Skin of body (tissue), 1 donor: ENCODE measurements at regions not wholly inside any gene's neighbourhood (a gene's known extent, or its start where the extent isn't known, plus 50 kb on each side); places are given as distances from the start of the nearest gene placed in this dataset.
"Not testable (repeated sequence)": the region's sequence is repeated elsewhere in the genome, so short reads cannot be mapped to it uniquely, and the experiment has no call there.

Experiments
- DNase-seq: peaks from one replicate; lab custom pipeline; 2025; lab: John Stamatoyannopoulos, UW

DNA sequence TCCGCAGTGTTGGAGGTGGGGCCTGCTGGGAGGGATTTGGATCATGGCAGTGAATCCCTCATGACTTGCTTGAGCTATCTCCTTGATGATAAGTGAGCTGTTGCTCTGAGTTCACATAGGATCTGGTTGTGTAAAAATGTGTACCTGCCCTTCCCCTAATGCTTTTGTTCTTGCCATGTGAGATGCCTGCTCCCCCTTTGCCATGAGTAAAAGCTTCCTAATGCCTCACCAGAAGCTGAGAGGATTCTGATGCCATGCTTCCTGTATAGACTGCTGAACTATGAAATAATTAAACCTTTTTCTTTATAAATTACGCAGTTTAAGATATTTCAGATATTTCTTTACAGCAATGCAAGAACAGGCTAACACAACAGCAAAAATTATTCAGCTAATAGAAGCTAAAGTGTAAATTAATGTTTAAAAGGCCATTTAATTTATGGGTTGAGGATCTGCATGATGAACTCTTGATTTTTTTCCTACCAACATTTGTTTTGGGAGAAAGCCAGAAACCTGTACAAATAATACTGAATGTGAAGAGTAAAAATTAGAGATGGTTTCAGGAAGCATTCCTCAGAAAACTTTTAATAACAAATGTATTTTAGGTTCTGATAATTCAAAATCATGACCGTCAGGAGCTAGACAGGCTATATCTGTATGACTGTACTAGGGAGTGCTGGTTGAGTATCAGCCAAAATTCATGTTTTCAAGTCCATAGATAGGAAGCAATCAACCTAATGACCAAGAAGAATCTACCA is 177.5 kb upstream of the GRIA4 start:
- DNase-seq: no peak

DNA sequence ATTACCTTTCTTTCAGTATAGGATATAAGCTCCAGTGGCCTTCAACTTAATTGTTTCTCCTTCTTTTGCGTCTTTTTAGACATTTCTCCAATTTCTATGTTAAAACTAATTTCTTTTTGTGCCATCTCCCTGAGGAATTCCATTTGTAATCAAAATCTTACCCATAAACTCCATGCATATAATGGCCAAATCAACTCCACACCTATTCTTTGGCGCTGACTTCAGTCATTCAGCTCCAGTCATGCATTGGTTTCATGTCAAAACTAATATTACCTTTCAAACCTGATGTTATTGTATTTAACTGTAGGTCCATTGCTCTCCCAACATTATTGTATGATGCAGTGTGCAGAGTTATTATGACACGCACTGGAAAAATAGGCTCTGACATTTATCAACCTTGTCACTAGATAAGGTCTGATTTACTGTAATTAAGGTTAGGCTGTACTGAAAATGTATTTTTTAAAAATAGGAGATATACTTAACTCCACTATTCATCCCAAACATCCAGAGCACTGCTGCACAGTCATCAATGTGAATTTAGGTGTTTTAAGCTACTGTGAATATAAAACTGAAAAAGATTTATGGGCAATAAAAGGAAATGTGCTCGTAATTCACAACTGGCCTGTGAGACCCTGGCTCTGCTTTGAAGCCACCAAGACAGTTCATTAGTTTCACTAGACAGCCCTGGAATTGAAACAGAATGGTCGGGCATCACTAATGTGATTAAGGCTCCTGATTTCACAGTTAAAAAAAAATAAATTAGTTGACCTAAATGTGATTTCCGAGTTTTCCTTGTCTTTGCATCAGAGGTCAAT is 180.6 kb upstream of the GRIA4 start:
- DNase-seq: no peak

DNA sequence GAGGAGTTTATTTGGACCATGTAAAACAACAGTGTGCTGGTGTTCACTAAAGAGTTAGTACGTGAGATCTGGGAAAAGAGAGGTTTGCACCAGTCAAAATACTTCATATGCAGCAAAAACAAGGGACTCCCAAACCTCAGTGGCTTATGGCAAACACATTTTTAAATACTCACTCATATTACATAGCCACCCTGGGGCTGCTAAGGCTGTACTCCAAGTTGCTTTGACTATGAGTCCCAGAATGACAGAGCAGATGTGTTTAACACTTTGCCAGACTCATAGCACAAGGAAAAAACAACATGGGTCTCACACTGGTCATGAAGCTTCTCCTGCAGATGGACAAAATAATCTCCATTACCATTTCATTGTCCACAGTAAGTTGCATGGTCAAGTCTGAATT is 202.8 kb upstream of the GRIA4 start:
- DNase-seq: no peak

DNA sequence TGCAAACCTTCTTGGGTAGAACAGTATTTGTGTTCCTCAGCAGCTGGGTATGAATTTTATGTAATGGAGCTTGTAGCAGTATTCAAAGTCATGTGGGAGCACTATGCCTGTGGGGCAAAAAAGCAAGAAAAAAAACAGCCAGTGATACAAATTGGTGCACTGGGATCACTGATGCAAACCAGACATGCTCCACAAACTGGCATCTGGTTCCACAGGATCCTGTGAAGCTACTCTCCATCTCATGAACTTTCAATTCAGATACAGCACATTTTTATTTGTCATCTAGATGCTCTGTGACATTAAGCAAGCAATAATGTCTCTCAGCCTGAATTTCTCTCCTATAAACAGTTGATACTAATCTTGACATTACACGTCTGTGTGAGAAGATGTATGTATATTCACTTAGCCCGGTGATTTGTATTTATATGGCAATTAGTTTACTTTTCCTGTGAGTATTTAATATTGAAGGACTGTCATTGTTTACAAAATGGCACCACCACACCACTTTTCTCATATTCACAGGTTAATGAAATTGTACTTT is 208.5 kb upstream of the GRIA4 start:
- DNase-seq: no peak

DNA sequence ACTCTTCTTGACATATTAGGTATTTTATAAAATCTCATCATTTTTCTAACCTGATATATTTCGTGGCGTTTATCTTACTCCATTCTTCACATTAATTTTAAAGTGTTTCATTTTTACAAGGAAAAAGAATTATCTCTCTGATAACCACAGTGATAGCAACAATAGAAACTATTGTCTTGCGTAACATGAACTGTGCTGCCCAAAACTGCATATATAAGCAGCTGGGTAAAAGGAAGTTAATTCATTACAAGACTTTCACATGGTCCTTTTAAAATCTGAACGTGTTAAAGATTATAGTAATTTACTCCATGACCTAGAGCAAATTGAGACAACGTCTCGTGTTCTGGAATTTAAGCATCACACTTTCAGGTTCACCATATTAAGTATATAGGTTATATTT is 210.4 kb upstream of the GRIA4 start:
- no peak for DNase-seq

DNA sequence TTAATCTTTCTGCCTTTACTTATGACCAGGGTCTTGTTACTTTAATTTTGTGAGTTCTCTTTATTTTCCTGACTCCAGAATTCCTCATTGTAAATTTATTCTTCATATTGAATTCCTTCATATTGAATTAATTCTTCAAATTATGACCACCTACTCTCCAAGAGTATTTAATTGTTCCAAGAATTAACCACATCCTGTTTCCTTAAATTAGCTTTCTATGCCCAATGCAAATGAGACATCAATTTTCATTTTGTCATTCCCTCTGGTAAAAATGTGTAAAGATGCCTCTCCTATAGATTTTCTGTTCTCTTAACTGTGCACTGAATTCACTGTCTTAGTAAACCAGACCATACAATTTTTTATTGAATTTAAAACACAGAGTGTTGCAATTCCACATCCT is 211.2 kb upstream of the GRIA4 start:
- no peak for DNase-seq

DNA sequence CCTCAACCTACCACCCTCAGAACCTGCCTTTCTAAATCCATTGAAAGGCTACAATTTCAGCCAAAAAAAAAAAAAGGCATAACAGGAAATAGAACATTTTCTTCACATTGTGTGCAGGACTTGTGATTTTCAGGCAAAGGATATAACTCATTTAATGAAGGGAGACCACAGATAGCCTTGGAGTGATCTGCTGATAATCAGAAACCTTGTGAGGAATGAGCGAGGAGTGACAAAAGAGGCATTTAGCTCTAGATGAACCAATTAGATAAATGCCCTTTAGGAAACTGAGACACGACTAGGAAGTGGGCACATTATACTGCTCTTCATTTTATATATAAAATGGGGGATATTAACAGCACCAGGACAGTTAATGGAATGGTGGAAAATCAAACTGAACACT is 216.5 kb upstream of the GRIA4 start:
- no peak for DNase-seq

DNA sequence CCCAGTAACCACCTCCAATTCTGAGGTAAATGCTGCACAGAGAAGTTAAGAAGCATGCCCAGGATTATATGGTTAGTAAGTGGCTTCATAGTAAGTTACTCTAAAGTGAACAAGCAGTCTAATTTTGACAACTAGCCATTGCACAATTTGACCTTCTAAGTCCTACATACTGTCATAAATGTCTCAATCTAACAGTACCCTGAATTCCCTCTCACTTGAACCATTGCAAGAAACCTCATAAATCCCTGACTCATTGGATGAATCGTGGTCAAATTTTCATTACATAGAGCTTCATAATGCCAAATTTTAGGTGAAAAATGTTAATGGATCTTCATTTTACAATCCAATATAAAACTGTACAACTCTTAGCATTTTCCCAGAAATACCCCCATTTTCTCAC is 217.3 kb upstream of the GRIA4 start:
- DNase-seq: no peak

DNA sequence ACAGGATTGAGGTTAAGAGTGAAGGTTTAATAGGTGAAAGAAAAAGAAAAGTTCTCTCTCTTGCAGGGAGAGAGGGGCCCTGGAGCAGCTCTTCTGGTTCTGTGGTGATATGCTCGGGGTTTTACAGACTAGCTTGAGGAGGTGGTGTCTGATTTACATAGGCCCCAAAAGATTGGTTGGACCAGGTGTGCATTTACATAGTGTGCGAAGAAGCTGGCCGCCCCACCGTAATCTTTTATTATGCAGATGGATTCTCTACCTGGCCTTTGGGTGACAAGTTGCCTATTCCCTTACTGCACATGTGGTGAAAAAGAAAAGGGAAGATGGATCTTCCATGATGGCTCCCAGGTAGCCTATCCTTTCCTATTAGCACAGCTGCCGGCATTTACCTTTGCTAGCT is 219.9 kb upstream of the GRIA4 start:
- no peak for DNase-seq

DNA sequence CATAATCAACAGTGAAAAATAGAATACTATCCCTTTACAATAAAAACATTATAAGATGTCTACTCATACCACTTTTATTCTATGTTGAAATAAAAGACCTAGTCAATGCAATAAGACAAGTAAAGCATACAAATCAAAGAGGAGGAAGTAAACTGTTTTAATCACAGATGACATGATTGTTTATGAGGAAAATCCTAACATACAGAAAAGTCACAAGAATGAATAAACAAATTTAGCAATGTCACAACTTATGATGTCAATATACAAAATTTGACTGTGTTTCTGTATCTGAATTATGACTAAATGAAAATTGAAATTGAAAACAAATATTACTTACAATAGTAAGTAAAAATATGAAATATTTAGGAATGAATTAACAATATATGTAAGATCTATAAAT is 221.9 kb upstream of the GRIA4 start:
- no peak for DNase-seq

DNA sequence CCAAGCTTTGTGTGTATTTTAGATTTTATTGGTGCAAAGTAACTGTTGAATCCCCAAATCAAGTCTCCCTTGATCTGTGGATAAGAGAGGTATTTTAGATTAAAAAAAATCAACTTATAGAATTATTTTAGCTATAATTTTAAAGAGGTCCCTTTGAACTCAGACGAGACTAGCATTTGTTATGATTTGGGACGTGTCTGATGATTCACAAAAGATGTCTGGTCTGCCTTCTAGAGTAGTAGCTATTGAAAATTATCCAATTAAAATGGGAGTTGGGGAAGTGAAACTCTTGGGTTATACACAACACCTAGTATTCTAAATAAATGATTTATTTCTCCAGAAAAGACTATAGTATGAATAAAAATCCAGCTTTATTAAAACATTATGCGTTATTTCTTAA is 227.9 kb upstream of the GRIA4 start:
- no peak for DNase-seq

DNA sequence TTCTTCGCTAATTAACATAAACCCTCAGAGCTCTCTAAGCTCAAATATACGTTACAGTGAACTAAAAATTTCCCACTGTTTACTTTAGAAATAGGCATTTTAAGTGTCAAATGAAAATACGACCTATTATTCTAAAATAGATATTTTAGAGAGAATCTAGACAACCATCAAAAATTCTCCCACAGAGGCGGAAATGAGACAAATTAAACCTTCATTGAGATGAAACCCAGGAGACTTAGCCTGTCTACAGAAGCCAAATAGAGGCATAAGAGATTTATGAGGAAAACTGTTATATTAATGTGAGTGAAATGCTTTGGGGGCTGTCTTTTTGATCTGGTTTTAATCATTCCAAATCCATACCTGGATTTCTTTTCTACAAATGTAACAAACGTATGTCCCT is 232.0 kb upstream of the GRIA4 start:
- DNase-seq: no peak

DNA sequence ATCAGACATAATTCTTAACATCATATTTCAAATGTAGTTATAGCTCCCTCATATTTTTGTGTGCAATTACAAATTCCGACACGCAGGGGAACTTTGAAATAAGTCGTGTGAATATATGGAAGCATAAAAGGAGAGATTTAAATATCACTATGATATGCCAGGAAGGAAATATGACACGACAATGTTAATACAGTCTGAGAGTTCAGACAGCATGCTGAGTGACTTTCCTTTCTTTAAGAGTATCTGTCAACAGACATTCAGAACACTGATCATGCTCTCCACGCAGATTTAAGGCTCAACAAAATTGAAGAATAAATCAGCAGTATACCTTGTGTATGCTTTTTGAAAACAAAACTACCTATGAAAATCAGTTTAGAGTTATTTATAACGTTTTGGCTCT is 232.6 kb upstream of the CARD18 start:
- DNase-seq: no peak

DNA sequence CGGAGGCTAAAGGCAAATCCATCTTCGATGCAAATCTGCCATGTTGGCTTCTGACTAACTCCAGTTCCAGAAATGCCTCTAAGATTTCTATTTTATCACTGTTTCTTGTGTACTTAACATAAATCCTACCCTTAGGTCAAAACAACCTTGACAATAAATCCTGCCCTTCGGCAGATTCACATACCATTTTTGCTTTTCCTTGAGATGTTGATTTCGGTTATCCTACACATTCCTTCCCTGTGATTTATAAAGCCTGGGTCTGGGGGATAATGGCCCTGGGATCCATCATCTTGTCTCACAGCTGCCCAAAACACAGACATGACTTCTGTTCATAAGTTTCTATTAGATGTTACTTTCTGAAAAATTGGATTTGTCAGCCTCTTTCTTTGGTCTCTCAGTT is 231.7 kb upstream of the CARD18 start:
- no peak for DNase-seq

DNA sequence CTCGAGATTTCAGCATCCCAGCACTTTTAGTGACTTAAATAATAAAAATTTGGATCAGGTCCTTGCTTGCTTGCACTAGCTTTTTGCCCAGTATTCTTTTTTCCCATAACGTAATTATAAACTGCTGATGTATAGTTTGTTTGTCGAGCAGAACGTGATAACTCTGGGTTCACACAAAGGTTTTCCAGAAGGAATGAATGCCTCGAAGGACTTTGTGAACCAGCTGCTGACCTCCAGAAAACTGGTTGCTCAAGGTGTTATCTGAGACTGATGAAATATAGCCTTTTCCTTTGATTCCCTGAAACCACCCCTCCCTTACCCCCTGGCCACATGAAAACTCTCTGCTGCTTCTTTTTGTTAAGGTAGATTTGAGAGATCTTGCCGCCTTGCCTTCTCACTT is 229.1 kb upstream of the CARD18 start:
- no peak for DNase-seq

DNA sequence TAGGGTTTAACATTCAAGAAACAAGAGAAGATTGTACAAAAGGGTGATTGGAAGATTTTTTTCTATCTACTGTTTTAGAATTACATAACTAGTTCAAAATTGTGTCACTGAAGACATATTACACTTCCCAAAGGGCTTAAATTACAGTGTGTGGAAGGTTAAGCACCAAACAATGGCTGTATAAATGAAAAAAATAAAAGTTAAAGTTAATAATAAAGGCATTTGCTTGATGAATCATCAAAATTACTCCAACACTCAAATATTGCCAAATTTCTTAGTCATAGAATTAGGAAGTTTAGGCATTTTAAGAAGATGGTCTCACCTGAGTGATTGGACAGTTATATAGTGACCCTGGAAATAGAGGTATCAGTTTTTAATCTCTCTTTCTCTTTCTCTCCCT is 227.6 kb upstream of the CARD18 start:
- no peak for DNase-seq

DNA sequence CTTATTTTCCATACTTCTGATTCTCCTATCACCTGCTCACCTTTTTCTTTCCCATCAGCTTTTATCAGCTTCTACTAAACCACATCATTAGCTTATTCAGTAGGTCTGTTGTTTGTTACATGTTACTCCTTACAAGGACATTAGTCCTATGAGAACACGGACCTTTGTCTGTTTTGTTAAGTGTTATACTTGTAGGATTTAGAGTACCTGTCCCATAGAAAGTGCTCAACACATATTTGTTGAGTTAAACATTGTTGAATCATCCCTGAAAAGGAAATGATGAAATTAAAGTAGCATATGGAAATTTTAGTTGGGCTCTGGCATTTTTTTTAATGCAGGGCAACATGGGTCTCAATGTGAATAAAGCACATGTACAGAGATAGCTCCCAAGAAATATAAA is 222.1 kb upstream of the CARD18 start:
- no peak for DNase-seq

DNA sequence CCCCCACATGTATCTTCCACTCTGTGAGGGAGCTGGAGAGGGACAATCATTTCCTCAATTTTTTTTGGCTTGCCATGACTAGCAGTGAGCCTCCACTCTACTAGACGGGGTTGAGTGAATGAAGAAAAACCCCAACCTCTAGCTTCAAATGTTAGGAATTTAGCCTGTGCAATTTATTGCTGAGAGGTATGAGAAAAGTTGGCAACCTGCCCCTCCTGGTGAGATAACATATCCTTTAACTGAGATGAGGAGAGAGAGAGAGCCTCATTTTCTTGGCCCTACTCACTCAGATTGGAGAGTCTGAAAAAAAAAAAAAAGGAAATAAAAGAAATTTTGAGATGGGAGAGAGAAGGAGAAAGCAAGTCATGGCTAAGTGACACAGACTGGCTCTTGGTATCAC is 218.2 kb upstream of the CARD18 start:
- no peak for DNase-seq

DNA sequence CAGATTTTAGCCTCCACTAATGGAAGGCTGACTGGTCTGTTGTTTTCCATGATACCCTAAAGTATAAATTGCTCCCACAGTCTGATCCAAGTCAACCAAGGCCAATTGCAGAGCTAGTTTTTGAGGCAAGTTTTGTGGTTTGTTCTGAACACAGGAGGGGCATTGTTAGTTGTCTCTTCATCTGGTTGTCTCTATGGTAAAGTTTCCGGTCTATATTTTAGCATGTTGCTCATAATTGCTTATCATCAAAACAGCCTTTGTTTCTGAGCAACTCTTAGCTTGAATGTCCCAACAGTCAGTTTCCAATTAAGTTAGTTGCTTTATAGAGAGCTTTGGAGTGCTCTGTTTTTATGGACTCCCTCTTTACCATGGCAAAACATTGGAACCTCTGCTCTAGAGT is 217.6 kb upstream of the CARD18 start:
- no peak for DNase-seq

DNA sequence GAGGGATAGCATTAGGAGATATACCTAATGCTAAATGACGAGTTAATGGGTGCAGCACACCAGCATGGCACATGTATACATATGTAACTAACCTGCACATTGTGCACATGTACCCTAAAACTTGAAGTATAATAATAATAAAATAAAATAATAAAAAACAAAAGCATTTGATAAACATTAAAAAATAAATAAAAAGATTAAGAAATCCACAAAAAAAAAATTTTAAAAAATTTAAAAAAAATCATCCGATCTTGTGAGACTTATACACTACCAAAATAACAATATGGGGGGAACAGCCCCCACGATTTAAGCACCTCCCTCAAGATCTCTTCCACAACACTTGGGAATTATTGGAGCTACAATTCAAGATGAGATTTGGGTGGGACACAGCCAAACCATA is 210.3 kb upstream of the CARD18 start:
- not testable (repeated sequence) for DNase-seq

DNA sequence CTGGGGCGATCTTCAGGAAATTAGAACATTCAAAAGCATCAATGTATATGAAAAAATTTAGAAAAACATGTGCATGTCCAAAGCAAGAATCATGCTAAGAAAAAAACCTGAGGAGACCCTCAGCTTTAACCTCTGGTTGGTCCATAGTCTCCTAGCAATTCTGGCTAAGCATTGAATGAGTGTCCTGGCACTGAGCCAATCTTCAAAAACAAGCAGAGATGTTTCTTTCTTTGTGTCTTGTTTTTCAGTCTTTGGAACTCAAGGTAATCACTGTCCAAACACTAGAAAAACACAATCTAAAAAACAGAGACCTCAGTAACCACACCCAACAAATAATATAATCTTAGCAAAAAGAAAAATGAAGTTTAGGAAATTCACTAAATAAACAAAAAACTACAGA is 205.4 kb upstream of the CARD18 start:
- no peak for DNase-seq

DNA sequence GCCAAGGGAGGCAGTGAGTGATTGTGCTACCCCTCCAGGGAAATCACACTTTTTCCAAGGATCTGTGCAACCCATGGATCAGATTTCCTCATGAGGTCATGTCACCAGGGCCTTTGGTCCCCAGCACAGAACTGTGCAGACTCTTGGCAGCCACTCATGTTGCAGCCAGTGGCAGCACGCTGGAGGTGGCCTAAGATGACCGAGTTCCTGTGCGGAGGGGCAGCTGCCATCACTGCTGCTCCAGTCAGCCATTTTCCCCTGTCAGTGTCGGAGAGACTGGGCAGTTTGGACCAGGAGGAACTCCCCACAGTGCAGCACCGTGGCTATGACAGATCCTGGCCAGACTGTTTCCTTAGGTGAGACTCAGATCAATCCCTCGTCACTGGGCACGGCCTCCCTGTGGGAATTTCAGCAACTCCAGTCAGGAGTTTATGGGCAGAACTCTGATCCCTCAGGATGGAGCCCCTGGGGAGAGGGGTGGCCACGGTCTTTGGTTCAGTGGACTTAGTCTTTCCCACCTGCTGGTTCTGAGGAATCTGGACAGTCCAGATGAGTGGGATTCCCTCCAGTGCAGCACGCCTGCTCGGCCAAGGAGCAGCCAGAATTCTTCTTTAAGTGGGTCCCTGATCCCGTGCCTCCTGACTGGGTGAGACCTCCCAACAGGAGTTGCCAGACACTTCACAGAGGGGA is 194.6 kb upstream of the CARD18 start:
- DNase-seq: no peak
